Activated CD8-positive, alpha-beta memory T cell treated with anti-CD3 and anti-CD28 coated beads, Interleukin-2, amount 10 ng/mL, durations not matched to agents 7 days and 5 days (primary cell): ENCODE measurements at regions not wholly inside any gene's neighbourhood (a gene's known extent, or its start where the extent isn't known, plus 50 kb on each side); places are given as distances from the start of the nearest gene placed in this dataset.

Source experiments
- ATAC-seq: fragments of 150-1000 bp; cut with Tn5 transposase; one replicate; pipeline ENCODE4 v1.10.0; 2021; ENCODE audit warnings: moderate library complexity
- CTCF ChIA-PET: fragments of 350-600 bp; sonication (Branson Sonifier 250); formaldehyde crosslinking; loops from one replicate; lab custom pipeline; 2021; ENCODE audit warnings: antibody characterized with exemption; lab: Charles Lee
- DNase-seq: peaks from one replicate; pipeline ENCODE4 v3.0.0-alpha.2; 2020
- H3K27ac Mint-ChIP-seq: one replicate; pipeline ENCODE4 v1.8.0; 2021; ENCODE audit warnings: mild to moderate bottlenecking, mixed read lengths
- H3K27me3 Mint-ChIP-seq: one replicate; pipeline ENCODE4 v1.8.0; 2021; ENCODE audit warnings: mixed read lengths
- H3K36me3 Mint-ChIP-seq: one replicate; pipeline ENCODE4 v1.8.0; 2021; ENCODE audit warnings: mild to moderate bottlenecking, mixed read lengths
- H3K4me1 Mint-ChIP-seq: one replicate; pipeline ENCODE4 v1.8.0; 2021; ENCODE audit warnings: mixed read lengths
- H3K4me3 Mint-ChIP-seq: one replicate; pipeline ENCODE4 v1.8.0; 2021; ENCODE audit warnings: mild to moderate bottlenecking, moderate library complexity, mixed read lengths
- H3K9me3 Mint-ChIP-seq: one replicate; pipeline ENCODE4 v1.8.0; 2022; ENCODE audit warnings: low read depth, mixed read lengths

DNA sequence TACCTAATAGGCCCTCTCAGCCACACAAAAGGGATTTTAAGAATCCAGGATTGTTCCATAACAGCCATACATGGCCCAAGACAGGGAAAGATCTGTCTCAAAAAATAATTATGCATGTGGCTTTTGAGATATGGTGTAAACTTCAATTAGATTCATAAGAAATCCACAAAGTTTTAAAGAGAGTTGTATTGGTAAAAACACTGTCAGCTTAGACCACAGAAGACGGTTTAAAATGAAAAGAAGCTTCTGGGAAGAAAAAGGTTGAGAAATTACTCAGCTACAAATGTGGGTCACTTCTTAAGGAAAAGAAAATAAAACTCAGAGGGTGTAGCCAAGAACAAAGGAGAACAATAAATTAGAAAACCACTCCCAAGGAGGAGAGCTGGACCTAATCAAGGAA is 191.4 kb downstream of the KIF26A start:
- ATAC-seq (no peak), DNase-seq (no peak)
- CTCF ChIA-PET: no interaction called here
- Mint-ChIP-seq H3K27ac (no peak overlapping the region), H3K27me3 (no peaks in the 10 kb centered on the region), H3K36me3 (no peaks in the 10 kb centered on the region), H3K4me1 (no peaks in the 10 kb centered on the region), H3K9me3 (peaks cover 2% of the 10 kb centered on the region), H3K4me3 (no peak overlapping the region)

DNA sequence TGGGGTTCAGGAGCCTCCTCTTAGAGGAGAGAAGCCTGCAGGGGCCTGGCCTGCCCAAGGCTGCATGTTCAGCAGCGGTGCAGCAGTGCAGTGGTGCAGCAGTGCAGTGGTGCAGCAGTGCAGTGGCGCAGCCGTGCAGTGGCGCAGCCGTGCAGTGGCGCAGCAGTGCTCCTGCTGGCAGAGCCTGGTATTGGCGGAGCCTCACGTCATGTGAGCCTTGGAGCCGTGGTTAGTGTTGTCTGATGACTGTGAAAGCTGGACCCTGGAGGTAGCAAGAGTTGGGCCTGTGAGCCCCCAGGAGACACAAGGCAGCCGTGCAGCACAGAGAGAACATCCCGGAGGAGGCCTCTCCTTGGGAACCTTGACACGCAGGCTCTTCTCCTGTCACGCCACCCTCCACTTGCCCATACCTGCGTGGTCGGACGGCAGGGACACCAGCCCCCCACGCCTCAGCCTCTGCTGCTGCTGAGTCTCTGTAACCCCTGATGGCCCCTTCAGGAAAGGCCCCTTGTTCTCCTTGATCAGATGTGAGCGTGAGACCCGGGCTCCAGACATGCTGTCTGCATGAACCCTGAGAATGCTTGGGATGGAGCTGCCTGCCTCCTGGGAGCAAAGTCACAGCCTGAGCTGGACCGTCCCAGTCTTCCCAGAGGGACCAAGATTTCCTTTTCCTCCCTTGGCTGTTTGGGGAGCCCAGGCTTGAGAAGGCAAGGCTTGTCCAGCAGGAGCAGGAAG is 193.7 kb downstream of the KIF26A start:
- no peak overlapping the region for H3K4me3 Mint-ChIP-seq
- H3K9me3 Mint-ChIP-seq: peaks cover 2% of the 10 kb centered on the region
- H3K27ac Mint-ChIP-seq: no peak overlapping the region
- H3K27me3 Mint-ChIP-seq: peaks cover 2% of the 10 kb centered on the region
- CTCF ChIA-PET: no interaction called here
- no peaks in the 10 kb centered on the region for H3K4me1 Mint-ChIP-seq
- DNase-seq: peak; percentile 36
- H3K36me3 Mint-ChIP-seq: no peaks in the 10 kb centered on the region
- ATAC-seq: no peak

DNA sequence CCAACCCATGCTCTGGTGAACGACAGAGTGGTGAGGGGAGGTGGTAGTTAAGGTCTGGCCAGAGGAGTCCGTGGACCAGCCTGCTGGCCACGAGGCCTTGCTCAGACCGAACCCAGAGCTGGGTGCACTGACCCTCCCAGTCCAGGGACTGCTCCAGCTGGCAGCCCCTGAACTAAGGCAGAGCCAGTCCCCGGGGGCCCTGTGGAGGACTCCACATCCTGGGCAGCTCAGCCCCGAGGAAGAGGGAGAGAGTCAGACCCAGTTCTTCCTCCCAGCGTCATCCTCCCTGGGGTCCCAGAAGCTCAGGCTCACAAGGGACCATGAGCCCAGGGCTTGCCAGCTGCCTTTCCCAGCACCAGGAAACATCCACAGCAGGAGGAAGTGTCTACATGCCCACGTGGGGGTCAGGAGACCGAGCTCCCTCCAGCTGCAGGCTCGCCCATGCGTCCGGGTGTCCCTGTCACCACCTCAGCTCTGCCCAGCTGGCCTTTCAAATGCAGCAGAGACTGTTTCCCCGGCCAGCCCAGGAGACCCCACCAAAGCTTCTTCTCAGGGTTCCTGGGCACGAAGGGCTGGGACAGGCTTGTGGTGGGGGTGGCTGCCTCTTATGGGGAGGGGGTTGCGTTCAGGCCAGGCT is 194.4 kb downstream of the KIF26A start:
- H3K4me3 Mint-ChIP-seq: no peak overlapping the region
- H3K36me3 Mint-ChIP-seq: no peaks in the 10 kb centered on the region
- ATAC-seq: no peak
- H3K4me1 Mint-ChIP-seq: no peaks in the 10 kb centered on the region
- CTCF ChIA-PET: no interaction called here
- H3K9me3 Mint-ChIP-seq: peaks cover 2% of the 10 kb centered on the region
- H3K27ac Mint-ChIP-seq: no peak overlapping the region
- H3K27me3 Mint-ChIP-seq: peaks cover 2% of the 10 kb centered on the region
- peak; percentile 12 for DNase-seq

DNA sequence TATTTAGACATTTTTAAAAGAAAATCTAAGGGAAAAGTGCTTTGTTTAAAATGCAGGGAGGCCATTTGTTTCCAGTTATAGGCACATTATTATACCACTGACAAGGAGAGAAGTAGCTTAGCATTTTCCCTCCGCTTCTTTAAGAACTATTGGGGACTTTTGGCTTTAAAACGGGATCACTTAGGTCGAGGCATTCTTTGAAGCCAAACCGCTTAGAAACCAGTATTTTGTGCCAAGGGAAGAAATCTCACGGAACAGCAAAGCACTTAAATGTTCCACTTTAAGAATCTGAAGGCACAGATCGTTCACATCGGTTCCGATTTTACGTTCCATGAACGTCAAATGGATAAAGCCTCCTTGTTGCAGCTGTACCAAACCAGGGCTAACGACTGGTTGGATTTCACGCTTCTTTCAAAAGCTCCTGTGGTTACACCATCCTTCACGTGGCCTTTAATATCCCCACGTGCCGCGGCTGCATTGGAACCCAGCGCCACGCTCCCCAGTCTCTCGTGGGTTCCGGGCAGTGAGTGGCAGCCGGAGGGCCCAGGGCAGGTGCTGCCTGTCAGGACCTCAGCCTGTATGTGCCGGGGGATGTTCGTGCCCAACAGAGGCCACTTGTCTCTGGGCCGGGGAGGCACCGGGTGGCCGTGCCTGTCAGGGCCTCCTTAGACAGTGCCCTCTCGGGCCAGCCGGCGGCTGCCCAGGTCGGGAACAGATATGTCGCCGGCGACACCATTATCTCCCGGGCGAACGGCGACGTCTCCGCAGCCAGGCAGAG is 195.4 kb downstream of the KIF26A start:
- no peak for DNase-seq
- ATAC-seq: no peak
- Mint-ChIP-seq H3K36me3 (no peaks in the 10 kb centered on the region), H3K4me3 (no peak overlapping the region), H3K9me3 (peaks cover 4% of the 10 kb centered on the region), H3K4me1 (no peaks in the 10 kb centered on the region), H3K27me3 (peaks cover 8% of the 10 kb centered on the region), H3K27ac (no peak overlapping the region)
- CTCF ChIA-PET: no interaction called here

DNA sequence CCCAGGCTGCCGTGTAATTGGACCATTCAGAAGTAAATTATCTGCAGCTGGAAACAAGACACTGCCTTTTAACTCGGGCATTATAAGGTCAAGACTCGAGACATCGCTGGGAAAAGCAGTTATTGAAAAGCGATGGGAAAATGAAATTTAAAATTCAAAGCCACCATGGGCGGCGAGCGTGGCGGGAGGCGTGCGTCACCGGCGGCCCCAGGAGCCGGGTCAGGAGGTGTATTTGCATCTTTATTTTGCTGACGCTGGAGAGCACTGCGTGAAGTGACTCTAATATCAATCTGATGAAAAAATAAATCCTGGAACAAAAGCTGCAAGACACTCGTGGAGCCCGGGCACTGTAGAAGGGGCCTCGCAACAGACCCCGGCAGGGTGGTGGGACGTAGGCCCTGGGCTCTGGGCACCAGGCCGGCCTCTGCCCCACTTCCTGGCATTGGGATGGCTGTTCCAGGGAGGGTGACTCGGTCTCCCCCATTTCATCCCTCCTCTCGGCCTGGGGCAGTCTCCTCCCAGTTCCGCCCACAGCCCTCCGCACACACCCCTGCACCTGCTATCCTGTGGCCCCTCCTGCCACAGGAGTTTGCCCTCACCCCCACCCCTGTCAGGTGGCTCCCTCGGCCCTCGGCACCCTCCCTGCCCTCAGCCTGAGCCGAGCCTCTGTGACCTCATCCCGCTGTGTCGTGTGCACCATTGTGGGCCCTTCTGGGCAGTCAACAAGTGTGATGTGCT is 196.2 kb downstream of the KIF26A start:
- DNase-seq (peak; percentile 22), ATAC-seq (no peak)
- no peaks in the 10 kb centered on the region for H3K4me1 Mint-ChIP-seq
- no peak overlapping the region for H3K27ac Mint-ChIP-seq
- H3K4me3 Mint-ChIP-seq: no peak overlapping the region
- H3K27me3 Mint-ChIP-seq: peaks cover 12% of the 10 kb centered on the region
- no peaks in the 10 kb centered on the region for H3K36me3 Mint-ChIP-seq
- peaks cover 4% of the 10 kb centered on the region for H3K9me3 Mint-ChIP-seq
- CTCF ChIA-PET: no interaction called here

DNA sequence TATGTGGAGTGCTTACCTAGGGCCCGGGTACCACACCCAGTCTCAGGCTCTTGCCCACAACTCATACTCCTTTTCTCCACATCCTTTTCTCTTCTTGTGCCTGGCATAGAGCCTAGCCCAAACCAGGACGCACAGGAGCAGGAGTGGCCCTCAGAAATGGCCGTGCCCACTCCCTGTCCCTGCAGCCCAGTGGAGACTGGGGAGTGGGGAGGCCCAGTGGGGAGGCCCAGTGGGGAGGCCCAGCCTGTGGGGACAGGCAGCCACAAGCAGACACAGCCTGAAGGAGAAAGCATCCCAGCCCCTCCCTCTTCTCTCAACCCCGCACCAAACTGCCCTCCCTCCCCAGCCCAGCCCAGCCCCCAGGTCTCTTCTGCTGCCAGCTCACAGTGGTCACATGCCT is 196.8 kb downstream of the KIF26A start:
- ATAC-seq (no peak), DNase-seq (peak; percentile 12)
- Mint-ChIP-seq H3K4me1 (no peaks in the 10 kb centered on the region), H3K27me3 (peaks cover 14% of the 10 kb centered on the region), H3K9me3 (peaks cover 4% of the 10 kb centered on the region), H3K27ac (no peak overlapping the region), H3K36me3 (no peaks in the 10 kb centered on the region), H3K4me3 (no peak overlapping the region)
- CTCF ChIA-PET: no interaction called here

DNA sequence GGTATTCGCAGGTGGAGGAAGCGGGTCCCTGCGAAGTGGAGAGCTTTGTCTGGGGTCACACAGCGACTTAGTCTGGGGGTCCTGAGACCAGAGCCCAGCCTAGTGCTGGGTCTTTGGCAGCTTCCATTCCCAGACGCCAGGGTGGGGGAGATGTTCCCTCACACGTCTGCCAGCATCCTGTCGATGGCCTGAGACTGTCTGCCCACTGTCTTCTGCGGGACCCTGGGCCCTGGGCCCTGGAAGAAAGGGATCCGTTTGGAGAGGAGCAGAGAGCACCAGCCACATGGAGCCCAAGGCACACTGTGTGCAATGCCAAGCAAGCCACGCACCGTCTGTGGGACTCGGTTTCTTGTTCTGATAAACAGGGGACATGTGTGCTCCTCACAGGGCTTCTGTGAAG is 197.2 kb downstream of the KIF26A start:
- Mint-ChIP-seq H3K4me1 (no peaks in the 10 kb centered on the region), H3K27me3 (peaks cover 17% of the 10 kb centered on the region), H3K36me3 (no peaks in the 10 kb centered on the region), H3K4me3 (no peak overlapping the region), H3K9me3 (peaks cover 4% of the 10 kb centered on the region), H3K27ac (no peak overlapping the region)
- CTCF ChIA-PET: no interaction called here
- DNase-seq (peak; percentile 16), ATAC-seq (no peak)

DNA sequence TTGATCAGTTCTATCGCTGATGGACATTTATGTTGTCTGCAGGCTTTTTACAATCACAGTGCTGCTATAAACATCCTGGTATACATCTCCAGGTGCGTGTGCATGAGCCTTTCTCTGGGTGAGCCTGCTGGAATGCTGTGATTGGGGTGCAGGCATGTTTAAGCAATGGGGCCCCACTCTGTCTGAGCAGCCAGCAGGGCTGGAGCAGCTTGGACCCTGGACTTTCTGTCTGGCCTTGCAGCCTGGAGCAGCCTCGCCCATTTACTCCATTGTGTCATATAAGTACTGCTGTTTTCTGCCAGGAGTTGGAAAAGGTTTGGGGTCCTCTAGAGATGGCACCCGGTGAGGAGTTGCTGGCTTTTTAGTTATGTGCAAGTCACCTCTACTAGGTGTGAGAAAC is 199.0 kb downstream of the KIF26A start:
- no peak for ATAC-seq
- CTCF ChIA-PET: no interaction called here
- no peak overlapping the region for H3K4me3 Mint-ChIP-seq
- H3K4me1 Mint-ChIP-seq: no peaks in the 10 kb centered on the region
- no peak overlapping the region for H3K27ac Mint-ChIP-seq
- no peak for DNase-seq
- H3K27me3 Mint-ChIP-seq: peaks cover 22% of the 10 kb centered on the region
- peaks cover 2% of the 10 kb centered on the region for H3K9me3 Mint-ChIP-seq
- no peaks in the 10 kb centered on the region for H3K36me3 Mint-ChIP-seq

DNA sequence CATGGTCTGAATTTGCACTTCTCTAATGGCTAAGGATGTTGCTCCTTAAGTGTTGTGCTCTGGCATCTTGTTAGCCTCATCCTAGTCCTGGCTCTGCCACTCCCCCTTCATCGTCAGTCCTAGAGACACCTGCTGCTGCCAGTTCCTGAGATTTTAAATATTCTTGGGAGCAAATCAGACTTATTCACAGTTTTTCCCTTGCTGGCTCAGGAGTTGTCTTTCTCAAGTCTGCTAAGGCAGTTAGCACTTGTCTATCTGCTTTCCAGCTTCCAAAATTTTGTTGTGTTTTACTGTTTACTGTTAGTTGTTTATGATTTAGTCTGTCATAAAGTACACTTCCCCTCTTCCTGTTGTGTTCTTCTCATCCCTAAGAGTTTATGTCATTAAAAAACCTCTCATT is 201.0 kb downstream of the KIF26A start:
- Mint-ChIP-seq H3K27me3 (peaks cover 22% of the 10 kb centered on the region), H3K36me3 (no peaks in the 10 kb centered on the region), H3K4me1 (no peaks in the 10 kb centered on the region), H3K4me3 (no peak overlapping the region), H3K9me3 (peaks cover 2% of the 10 kb centered on the region), H3K27ac (no peak overlapping the region)
- CTCF ChIA-PET: no interaction called here
- no peak for DNase-seq
- no peak for ATAC-seq

DNA sequence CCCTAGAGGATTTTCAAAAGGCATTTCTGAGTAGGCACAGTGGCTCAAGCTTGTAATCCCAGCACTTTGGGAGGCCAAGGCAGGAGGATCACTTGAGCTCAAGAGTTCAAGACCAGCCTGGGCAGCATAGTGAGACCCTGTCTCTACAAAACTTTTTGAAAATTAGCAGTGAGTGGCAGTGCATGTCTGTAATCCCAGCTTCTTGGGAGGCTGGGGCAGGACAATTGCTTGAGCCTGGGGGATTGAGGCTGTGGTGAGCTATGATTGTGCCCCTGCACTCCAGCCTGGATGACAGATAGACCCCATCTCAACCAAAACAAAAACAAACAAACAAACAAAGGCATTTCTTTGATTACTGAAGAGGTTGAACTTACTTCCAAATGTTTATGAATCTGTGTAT is 201.4 kb downstream of the KIF26A start:
- no peak overlapping the region for H3K27ac Mint-ChIP-seq
- H3K36me3 Mint-ChIP-seq: no peaks in the 10 kb centered on the region
- no peak overlapping the region for H3K4me3 Mint-ChIP-seq
- peaks cover 22% of the 10 kb centered on the region for H3K27me3 Mint-ChIP-seq
- ATAC-seq (no peak), DNase-seq (no peak)
- H3K9me3 Mint-ChIP-seq: peaks cover 2% of the 10 kb centered on the region
- no peaks in the 10 kb centered on the region for H3K4me1 Mint-ChIP-seq
- CTCF ChIA-PET: no interaction called here

DNA sequence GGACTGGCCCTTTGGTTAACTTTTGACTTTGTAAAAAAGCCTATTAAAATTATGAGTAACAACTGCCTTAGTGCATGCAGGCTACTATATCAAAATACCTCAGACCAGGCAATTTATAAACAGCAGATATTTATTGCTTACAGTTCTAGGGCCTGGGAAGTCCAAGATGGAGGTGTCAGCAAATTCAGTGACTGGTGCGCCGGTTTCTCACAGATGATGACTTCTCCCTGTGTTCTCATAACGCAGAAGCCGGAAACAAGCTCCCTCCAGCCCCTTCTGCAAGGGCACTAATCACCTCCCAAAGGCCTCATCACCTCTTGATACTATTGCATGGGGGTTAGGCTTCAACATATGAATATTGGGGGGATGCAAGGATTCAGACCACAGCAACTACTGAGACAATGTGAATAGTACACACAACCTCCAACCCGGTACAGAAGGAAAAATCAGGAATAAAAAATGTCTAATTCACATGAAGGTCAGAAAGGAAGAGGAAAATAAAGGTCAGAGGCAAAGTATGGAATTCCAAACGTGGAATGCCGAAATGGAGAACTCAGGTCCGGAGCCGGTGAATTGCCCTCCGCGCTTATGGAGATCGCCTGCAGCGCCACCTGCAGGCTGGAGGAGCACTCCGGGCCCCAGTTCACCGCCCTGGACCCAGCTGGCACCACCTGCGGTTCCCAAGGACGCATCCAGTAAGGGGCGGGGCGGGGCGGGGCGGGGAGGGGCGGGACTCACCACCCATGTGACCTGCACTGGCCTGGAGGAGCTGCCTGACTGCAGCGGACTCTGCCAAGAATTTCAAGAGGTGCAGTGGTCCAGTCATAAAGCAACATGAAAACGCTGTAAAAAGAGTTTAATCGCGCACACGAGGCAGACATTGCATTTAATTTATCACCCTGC is 203.4 kb downstream of the KIF26A start:
- Mint-ChIP-seq H3K9me3 (peaks cover 2% of the 10 kb centered on the region), H3K4me1 (no peaks in the 10 kb centered on the region), H3K27ac (no peak overlapping the region), H3K4me3 (no peak overlapping the region), H3K36me3 (no peaks in the 10 kb centered on the region), H3K27me3 (peaks cover 22% of the 10 kb centered on the region)
- peak; percentile 55 for ATAC-seq
- CTCF ChIA-PET: no interaction called here
- DNase-seq: peak; percentile 51

DNA sequence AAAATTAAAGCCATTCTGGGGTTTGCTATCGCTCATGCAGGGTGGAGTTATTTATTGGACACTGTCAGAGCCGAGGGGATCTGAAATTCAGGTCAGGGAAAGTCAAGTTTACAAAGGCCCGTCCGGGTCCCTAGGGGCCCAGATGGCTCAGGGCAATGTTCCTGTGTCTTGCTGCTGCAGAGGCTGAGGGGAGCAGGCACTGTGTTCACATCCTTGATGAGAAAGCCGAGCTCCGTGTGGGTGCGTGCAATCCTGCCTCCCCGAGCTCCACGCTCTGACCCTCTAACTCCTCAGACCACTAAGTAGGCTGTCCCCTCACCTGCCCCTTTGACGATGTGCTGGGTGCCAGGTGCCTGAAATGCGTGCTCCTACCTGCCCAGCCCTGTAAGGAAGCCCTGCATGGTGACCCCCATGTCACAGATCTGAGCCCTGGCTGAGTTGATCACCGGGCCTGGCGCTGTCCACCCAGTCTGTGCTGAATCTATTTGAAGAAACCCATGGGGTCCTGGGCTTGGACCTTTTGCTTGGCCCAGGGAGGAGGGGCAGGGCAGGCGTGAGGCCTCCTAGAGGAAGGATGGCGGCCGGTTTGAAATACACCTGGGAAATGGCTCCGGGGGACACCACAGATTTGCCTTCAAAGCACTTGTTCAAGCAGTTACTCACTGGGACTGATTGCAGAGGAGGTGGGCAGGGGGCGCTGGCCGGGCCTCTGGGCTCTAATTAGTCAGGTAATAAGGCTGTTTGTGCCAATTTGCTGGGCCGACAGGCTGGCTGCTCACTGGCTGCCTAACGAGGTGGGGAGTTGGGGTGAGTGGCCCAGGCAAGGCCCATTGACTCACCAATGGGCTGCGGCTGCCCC is 204.3 kb downstream of the KIF26A start:
- peaks cover 2% of the 10 kb centered on the region for H3K9me3 Mint-ChIP-seq
- no peak for DNase-seq
- no peaks in the 10 kb centered on the region for H3K4me1 Mint-ChIP-seq
- no peak overlapping the region for H3K27ac Mint-ChIP-seq
- H3K36me3 Mint-ChIP-seq: no peaks in the 10 kb centered on the region
- peaks cover 20% of the 10 kb centered on the region for H3K27me3 Mint-ChIP-seq
- CTCF ChIA-PET: no interaction called here
- H3K4me3 Mint-ChIP-seq: no peak overlapping the region
- no peak for ATAC-seq
